Sigmoid colon (tissue), 4 donors: ENCODE measurements at regions not wholly inside any gene's neighbourhood (a gene's known extent, or its start where the extent isn't known, plus 50 kb on each side); places are given as distances from the start of the nearest gene placed in this dataset.

Experiments
- CTCF ChIP-seq, 4 experiments: fragments of 450-650 bp in 3 of 4; fragments of 200-600 bp in 1 of 4; IDR thresholded peaks; one replicate each; pipeline ENCODE4 v1.5.1; 2016 to 2019; ENCODE audit warnings: antibody characterized with exemption in 4 of 4, mild to moderate bottlenecking in 3 of 4, moderate library complexity in 2 of 4
- EP300 ChIP-seq, 4 donors: sonication (generic); formaldehyde crosslinking; IDR thresholded peaks; one replicate each; pipeline ENCODE4 v1.6.1; 2017; ENCODE audit warnings: antibody characterized with exemption in 4 of 4
- POLR2A ChIP-seq, 2 donors: fragments of 450-650 bp; IDR thresholded peaks; one replicate each; pipeline ENCODE4 v1.6.1; 2016; ENCODE audit warnings: antibody characterized with exemption in 2 of 2, mild to moderate bottlenecking in 2 of 2, moderate library complexity in 2 of 2

- TF ChIP-seq CTCF (IDR thresholded peaks at IDR 0.05): no peak
- TF ChIP-seq POLR2A (IDR thresholded peaks at IDR 0.05): no peak
- no peak for TF ChIP-seq EP300 (IDR thresholded peaks at IDR 0.05)
Observed at GRCh38 chr7:14040528-14040927, 51.1 kb upstream of the ETV1 start.
